Keratinocyte (primary cell): ENCODE measurements at regions not wholly inside any gene's neighbourhood (a gene's known extent, or its start where the extent isn't known, plus 50 kb on each side); places are given as distances from the start of the nearest gene placed in this dataset.

Experiments used
- EZH2 ChIP-seq: IDR thresholded peaks from one replicate; pipeline ENCODE4 v1.6.1; 2012; ENCODE audit warnings: inconsistent platforms, mild to moderate bottlenecking, low read length, moderate library complexity
- TF ChIP-seq, protein P1 (sequence below), 3 experiments: IDR thresholded peaks in 1 of 3; conservative IDR thresholded peaks in 1 of 3; optimal IDR thresholded peaks in 1 of 3; 2 replicates in 2 of 3; 3 replicates in 1 of 3; pipeline versions ENCODE3 to v1.5.1; 2011; ENCODE audit warnings: low read length in 3 of 3, mild to moderate bottlenecking in 3 of 3, moderate library complexity in 2 of 3, control low read depth in 1 of 3, inconsistent platforms in 1 of 3; ENCODE audit not compliant: insufficient read depth in 2 of 3; ENCODE audit errors: extremely low read depth in 1 of 3

DNA sequence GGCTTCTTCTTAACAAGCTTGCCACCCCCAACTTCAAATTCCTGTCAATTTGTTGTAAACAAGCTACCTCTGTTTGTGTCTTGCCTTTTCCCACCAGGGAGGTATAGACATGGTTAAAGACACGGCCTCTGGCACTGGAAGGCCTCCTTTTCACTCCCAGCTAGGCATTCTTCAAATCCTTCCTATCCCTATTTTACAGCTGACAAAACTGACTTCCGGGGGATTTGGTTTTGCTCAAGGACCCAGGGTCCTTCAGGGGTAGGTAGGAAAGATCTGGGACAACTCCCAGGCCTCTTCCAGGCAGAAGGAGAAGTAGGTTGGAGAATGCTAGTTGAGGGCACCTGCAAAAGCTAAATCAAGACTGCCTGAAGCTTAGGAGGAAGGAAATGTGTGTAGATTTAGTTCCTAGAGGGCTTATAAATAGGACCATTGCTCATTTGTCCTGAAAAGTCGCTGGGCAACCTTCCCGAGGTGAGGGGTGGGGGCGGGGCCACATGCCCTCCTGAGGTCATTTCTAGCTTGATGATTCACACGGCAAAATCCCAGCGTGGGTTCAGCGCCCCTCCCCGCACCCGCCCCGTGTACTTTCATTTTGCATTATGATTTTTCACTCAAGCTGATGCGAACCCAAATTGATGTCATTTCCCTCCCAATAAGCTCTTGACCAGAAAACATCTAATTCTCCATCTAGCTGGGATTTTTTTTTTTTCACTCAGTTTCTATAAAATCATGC, 365.5 kb downstream of the SHQ1 start:
- TF ChIP-seq, protein P1, sequence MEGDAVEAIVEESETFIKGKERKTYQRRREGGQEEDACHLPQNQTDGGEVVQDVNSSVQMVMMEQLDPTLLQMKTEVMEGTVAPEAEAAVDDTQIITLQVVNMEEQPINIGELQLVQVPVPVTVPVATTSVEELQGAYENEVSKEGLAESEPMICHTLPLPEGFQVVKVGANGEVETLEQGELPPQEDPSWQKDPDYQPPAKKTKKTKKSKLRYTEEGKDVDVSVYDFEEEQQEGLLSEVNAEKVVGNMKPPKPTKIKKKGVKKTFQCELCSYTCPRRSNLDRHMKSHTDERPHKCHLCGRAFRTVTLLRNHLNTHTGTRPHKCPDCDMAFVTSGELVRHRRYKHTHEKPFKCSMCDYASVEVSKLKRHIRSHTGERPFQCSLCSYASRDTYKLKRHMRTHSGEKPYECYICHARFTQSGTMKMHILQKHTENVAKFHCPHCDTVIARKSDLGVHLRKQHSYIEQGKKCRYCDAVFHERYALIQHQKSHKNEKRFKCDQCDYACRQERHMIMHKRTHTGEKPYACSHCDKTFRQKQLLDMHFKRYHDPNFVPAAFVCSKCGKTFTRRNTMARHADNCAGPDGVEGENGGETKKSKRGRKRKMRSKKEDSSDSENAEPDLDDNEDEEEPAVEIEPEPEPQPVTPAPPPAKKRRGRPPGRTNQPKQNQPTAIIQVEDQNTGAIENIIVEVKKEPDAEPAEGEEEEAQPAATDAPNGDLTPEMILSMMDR (optimal IDR thresholded peaks at IDR 0.05 in 1 of 3, IDR thresholded peaks at IDR 0.05 in 1 of 3, conservative IDR thresholded peaks at IDR 0.05 in 1 of 3; ENCODE audit: extremely low read depth in 1 of 3, insufficient read depth in 2 of 3, low read length in 3 of 3), result no peak
- no peak for TF ChIP-seq EZH2
